ENCODE measurements at regions not wholly inside any gene's neighbourhood (a gene's known extent, or its start where the extent isn't known, plus 50 kb on each side); places are given as distances from the start of the nearest gene placed in this dataset.

DNA sequence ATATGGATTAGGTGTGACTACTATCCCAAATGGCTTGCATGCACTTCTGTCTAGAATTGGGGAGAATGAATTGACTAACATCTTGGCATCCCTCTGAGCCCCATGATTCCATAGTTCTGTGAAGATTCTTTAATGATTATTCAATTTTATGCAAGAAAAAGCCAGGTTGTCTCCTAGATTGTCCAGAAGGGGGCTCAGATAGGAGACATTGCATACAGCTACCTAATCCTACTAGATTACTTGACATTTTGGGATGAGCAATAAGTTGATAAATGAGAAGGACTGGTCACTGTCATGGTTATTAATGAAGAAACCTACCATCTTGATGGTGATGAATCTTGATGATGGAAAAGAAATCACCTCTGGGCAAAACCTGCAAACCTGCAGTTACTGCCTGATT, 117.0 kb downstream of the CARTPT start (continued):
- TF ChIP-seq, protein P1, sequence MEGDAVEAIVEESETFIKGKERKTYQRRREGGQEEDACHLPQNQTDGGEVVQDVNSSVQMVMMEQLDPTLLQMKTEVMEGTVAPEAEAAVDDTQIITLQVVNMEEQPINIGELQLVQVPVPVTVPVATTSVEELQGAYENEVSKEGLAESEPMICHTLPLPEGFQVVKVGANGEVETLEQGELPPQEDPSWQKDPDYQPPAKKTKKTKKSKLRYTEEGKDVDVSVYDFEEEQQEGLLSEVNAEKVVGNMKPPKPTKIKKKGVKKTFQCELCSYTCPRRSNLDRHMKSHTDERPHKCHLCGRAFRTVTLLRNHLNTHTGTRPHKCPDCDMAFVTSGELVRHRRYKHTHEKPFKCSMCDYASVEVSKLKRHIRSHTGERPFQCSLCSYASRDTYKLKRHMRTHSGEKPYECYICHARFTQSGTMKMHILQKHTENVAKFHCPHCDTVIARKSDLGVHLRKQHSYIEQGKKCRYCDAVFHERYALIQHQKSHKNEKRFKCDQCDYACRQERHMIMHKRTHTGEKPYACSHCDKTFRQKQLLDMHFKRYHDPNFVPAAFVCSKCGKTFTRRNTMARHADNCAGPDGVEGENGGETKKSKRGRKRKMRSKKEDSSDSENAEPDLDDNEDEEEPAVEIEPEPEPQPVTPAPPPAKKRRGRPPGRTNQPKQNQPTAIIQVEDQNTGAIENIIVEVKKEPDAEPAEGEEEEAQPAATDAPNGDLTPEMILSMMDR (IDR thresholded peaks at IDR 0.05), result 0 out of 3 replicates have a peak, but pooled peaks have one; percentile 26
- TF ChIP-seq SREBF2 (IDR thresholded peaks at IDR 0.05), result no peak
- no peak for TF ChIP-seq CHD2 (IDR thresholded peaks at IDR 0.05; ENCODE audit: low read length, partially characterized antibody)
- TF ChIP-seq, protein P2, sequence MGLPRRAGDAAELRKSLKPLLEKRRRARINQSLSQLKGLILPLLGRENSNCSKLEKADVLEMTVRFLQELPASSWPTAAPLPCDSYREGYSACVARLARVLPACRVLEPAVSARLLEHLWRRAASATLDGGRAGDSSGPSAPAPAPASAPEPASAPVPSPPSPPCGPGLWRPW (IDR thresholded peaks at IDR 0.05), result no peak
- TF ChIP-seq HDAC2 (IDR thresholded peaks at IDR 0.05), result no peak
- TF ChIP-seq RAD21 (conservative IDR thresholded peaks at IDR 0.05 in 1 of 2, IDR thresholded peaks at IDR 0.05 in 1 of 2), result peak; percentile 28 to 41; a peak in 2 of 5 replicates
- TF ChIP-seq BHLHE40 (IDR thresholded peaks at IDR 0.05; ENCODE audit: low read depth, low read length), result no peak

DNA sequence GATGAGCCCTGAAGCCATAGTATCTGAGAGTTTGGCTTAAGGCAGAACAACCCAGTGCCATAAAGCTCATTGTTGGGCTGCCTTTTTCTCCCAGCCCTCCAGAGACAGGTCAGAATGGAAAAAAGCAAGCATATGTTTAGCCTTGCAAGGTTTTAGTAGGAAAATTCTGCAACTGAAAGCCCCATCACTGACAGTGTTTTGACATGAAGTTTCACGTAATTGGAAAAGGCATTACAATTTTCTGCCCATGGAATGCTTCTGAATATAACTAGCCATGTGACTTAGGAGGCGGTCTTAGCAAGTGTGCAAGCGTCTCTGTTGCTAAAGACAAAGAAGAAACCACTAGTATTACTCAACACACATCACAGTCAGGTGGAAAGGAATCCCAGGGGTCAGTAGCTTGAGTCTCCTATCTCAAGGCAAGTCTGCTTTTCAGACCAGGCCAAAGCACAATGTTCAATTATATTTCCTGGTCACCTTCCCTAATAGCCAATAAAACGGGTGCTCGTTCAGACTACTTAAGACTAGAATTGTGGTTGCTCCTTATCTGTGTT, 117.6 kb downstream of the CARTPT start:
- ChIA-PET CTCF (interaction anchor here (1.2 kb wide), 1 partner anchor 9 kb away, joined by 3 read pairs; no protein-coding TSS in a partner anchor), POLR2A (no interaction called here)
- FAIRE-seq, result no peak
- no peak for ATAC-seq
- no peak overlapping the region for H3K27ac ChIP-seq
- WGBS (ENCODE audit: missing lambda C conversion rate), result 91% methylated on average over 5 of the region's 5 CpGs
- H3K4me3 ChIP-seq, result no peak overlapping the region
- TF ChIP-seq, protein P3, sequence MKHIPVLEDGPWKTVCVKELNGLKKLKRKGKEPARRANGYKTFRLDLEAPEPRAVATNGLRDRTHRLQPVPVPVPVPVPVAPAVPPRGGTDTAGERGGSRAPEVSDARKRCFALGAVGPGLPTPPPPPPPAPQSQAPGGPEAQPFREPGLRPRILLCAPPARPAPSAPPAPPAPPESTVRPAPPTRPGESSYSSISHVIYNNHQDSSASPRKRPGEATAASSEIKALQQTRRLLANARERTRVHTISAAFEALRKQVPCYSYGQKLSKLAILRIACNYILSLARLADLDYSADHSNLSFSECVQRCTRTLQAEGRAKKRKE (CRISPR knock-in tag; IDR thresholded peaks at IDR 0.05; ENCODE audit: low read depth), result no peak
- no peak for TF ChIP-seq SMC3 (IDR thresholded peaks at IDR 0.05)
- no peaks in the 10 kb centered on the region for H3K9me3 ChIP-seq
- DNase-seq (ENCODE audit: low read depth in 1 of 2, low spot score in 1 of 2), result no peak
- H3K4me2 ChIP-seq, result no peak overlapping the region
- H3K4me1 ChIP-seq, result peaks cover 13% of the 10 kb centered on the region

DNA sequence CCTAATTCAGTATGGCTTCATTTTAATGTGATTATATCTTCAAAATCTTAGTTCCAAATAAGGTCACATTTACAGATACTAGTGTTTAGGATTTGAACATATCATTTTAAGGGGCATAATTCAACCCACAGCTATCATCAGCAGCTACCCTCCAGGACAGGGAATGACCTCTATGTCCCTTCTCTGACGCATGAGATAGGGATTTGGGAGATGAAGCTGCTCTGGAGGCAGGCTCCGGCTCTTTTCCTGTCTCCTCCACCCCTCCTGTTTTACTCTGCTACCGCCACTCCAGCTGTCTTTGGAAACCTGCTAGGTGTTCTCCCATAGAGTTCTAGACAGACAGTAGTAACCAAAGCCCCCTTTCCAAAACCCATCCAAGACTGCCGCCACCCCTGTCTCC, 119.2 kb downstream of the CARTPT start:
- DNase-seq (ENCODE audit: low read depth in 1 of 2, low spot score in 1 of 2) (no peak), ATAC-seq (no peak), FAIRE-seq (no peak)
- no peak overlapping the region for H3K4me3 ChIP-seq
- peaks cover 2% of the 10 kb centered on the region for H3K4me1 ChIP-seq
- POLR2A ChIA-PET, result no interaction called here
- TF ChIP-seq MAFK (IDR thresholded peaks at IDR 0.05; ENCODE audit: partially characterized antibody), result no peak
- no peak for TF ChIP-seq CBX2 (IDR thresholded peaks at IDR 0.05; ENCODE audit: borderline replicate concordance, low read depth)
- no peak for TF ChIP-seq POLR2A (IDR thresholded peaks at IDR 0.05; ENCODE audit: low read length)
- TF ChIP-seq, protein P4, sequence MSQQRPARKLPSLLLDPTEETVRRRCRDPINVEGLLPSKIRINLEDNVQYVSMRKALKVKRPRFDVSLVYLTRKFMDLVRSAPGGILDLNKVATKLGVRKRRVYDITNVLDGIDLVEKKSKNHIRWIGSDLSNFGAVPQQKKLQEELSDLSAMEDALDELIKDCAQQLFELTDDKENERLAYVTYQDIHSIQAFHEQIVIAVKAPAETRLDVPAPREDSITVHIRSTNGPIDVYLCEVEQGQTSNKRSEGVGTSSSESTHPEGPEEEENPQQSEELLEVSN (IDR thresholded peaks at IDR 0.05; ENCODE audit: borderline replicate concordance, low read depth), result no peak
- TF ChIP-seq ZSCAN20 (CRISPR knock-in tag; IDR thresholded peaks at IDR 0.05), result no peak
- no peak for TF ChIP-seq RCOR1 (IDR thresholded peaks at IDR 0.05; ENCODE audit: low read depth, low read length)
- TF ChIP-seq CHD2 (IDR thresholded peaks at IDR 0.05; ENCODE audit: low read length, partially characterized antibody), result no peak
- no peak for TF ChIP-seq MAZ (IDR thresholded peaks at IDR 0.05; ENCODE audit: borderline replicate concordance, low read depth, low read length)
- TF ChIP-seq ZNF302 (CRISPR knock-in tag; IDR thresholded peaks at IDR 0.05), result no peak
- TF ChIP-seq FOSL2 (IDR thresholded peaks at IDR 0.05), result no peak
- no peak for TF ChIP-seq FOSL2 (CRISPR knock-in tag; IDR thresholded peaks at IDR 0.05)
- no peak for TF ChIP-seq RFX5 (IDR thresholded peaks at IDR 0.05)
- TF ChIP-seq JUNB (IDR thresholded peaks at IDR 0.05), result no peak
- no peak for TF ChIP-seq NPAS2 (CRISPR knock-in tag; IDR thresholded peaks at IDR 0.05; ENCODE audit: borderline replicate concordance)
- no peak for TF ChIP-seq KDM1A (IDR thresholded peaks at IDR 0.05; ENCODE audit: low read depth)
- no peak for TF ChIP-seq BHLHE40 (IDR thresholded peaks at IDR 0.05; ENCODE audit: low read depth, low read length)
- no peak for TF ChIP-seq CBX8 (IDR thresholded peaks at IDR 0.05)
- H3K27ac ChIP-seq, result no peak overlapping the region
- no peak overlapping the region for H3K4me2 ChIP-seq
- H3K9me3 ChIP-seq, result no peaks in the 10 kb centered on the region
- WGBS (ENCODE audit: missing lambda C conversion rate), result 81% methylated on average over 4 of the region's 4 CpGs
- CTCF ChIA-PET, result interaction anchor here (1.0 to 1.8 kb wide), 2 partner anchors 10 to 35 kb away, joined by 3 to 7 read pairs; no protein-coding TSS in a partner anchor

Measured in A549 (cell line).